BJ (cell line): ENCODE measurements at regions not wholly inside any gene's neighbourhood (a gene's known extent, or its start where the extent isn't known, plus 50 kb on each side); places are given as distances from the start of the nearest gene placed in this dataset.

Source experiments
- CTCF ChIA-PET: fragments of 350-600 bp; formaldehyde crosslinking; extraction: SDS; loops from one replicate; lab custom pipeline; 2021; ENCODE audit warnings: antibody characterized with exemption, inconsistent platforms; lab: Yijun Ruan, JAX
- POLR2A ChIA-PET: fragments of 300-600 bp; sonication (Branson Sonifier 250); formaldehyde crosslinking; extraction: SDS; loops from one replicate; lab custom pipeline; 2021; ENCODE audit warnings: antibody characterized with exemption; lab: Charles Lee
- DNase-seq: peaks from one replicate; pipeline ENCODE4 v3.0.0-alpha.2; 2011; ENCODE audit warnings: low read depth
- H3K27me3 ChIP-seq: 2 replicates; pipeline ENCODE4 v1.6.0; 2011; ENCODE audit warnings: low read length; ENCODE audit not compliant: control insufficient read depth, insufficient read depth
- H3K36me3 ChIP-seq: 2 replicates; pipeline ENCODE4 v1.5.1; 2011; ENCODE audit warnings: low read length; ENCODE audit not compliant: control insufficient read depth, insufficient read depth
- H3K4me3 ChIP-seq: 2 replicates; pipeline ENCODE4 v1.5.1; 2011; ENCODE audit warnings: low read depth, mild to moderate bottlenecking, control low read depth, low read length
- TF ChIP-seq, protein P1 (sequence below): IDR thresholded peaks from 2 replicates; pipeline ENCODE4 v1.5.1; 2011; ENCODE audit warnings: low read depth, mild to moderate bottlenecking, control low read depth, inconsistent platforms, low read length, moderate library complexity; ENCODE audit not compliant: insufficient read depth

DNA sequence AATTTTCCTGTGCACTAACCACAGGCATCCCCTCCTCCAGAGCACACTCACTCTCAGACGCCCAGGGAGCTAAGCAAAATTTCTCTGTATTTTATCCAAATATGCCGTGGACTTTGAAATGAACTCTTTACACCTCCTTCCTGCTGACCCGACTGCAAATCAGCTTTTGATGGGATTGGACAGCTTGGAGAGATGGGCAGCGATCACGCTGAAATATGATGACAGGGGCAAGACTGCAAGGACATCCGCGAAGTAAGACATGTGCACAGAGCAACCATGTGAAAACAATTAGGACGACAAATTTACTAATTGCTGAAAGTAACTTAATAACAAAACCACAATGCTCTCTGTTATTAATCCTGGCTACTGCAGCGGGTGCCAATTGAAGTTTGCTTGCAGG is 64.6 kb upstream of the CLDN14 start:
- H3K36me3 ChIP-seq: no peaks in the 10 kb centered on the region
- CTCF ChIA-PET: no interaction called here
- peaks cover 43% of the 10 kb centered on the region for H3K27me3 ChIP-seq
- no peak for DNase-seq
- POLR2A ChIA-PET: no interaction called here
- TF ChIP-seq, protein P1, sequence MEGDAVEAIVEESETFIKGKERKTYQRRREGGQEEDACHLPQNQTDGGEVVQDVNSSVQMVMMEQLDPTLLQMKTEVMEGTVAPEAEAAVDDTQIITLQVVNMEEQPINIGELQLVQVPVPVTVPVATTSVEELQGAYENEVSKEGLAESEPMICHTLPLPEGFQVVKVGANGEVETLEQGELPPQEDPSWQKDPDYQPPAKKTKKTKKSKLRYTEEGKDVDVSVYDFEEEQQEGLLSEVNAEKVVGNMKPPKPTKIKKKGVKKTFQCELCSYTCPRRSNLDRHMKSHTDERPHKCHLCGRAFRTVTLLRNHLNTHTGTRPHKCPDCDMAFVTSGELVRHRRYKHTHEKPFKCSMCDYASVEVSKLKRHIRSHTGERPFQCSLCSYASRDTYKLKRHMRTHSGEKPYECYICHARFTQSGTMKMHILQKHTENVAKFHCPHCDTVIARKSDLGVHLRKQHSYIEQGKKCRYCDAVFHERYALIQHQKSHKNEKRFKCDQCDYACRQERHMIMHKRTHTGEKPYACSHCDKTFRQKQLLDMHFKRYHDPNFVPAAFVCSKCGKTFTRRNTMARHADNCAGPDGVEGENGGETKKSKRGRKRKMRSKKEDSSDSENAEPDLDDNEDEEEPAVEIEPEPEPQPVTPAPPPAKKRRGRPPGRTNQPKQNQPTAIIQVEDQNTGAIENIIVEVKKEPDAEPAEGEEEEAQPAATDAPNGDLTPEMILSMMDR: no peak
- H3K4me3 ChIP-seq: no peak overlapping the region

DNA sequence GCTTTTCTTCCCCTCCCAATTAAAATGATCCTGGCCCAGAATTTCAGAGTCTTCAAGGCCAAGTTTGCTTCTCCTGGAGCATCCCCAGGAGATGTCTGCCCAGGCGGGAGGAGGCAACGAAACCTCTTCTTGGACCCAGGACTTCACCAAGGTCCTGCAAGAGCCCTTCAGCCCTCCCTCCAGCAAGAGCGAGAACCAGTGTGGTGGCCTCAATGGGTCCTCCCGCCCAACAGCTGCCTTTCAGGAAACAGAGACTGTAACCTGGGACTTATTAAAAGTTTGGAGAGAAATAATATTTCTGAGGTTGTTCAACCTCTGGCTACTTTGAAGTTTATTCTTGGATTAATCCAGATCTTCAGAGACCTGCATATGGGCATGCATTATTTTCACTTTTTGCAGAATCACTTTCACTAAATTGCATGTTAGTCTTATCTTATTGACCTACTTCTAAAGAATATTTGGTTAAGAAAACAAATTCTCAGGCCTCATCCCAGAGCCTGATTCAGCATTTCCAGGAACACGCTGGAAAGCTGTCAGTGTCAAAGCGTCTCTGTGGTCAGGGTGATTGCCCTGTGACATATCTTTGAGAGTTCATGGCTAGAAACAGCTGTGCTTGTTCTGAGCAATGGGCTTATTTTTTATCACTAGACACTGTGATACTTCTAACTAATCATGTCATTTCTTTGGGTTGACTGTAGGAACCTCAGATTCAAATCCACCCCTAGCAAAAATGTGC is 66.0 kb upstream of the CLDN14 start:
- DNase-seq: no peak

DNA sequence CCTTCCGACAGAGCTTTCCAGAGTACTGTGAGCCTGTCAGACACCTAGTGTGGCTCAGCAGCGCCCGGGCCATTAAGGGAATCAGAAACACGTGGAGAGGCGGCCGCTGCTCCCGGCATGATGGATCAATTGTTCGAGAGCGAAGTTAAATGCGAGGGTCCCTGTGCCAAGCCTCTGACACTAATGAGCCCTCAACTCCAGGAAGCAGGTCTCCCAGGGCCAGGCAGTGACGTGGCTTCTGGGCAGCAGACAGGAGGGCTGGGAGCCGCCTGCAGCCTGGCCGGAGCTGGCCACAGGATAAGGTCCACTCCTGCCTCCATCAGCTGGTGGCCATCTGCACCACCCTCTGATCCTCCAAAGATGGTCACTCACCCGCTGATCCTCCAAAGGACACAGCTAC is 67.5 kb upstream of the CLDN14 start:
- no peak for DNase-seq
- CTCF ChIA-PET: interaction anchor here (0.9 kb wide), 2 partner anchors 14 to 380 kb away, joined by 3 to 5 read pairs; no protein-coding TSS in a partner anchor
- no peak overlapping the region for H3K4me3 ChIP-seq
- H3K36me3 ChIP-seq: no peaks in the 10 kb centered on the region
- POLR2A ChIA-PET: no interaction called here
- H3K27me3 ChIP-seq: peaks cover 39% of the 10 kb centered on the region
- TF ChIP-seq, protein P1: no peak

More for the DNA sequence above, 66.0 kb upstream of the CLDN14 start:
- TF ChIP-seq, protein P1: no peak
- ChIA-PET CTCF (no interaction called here), POLR2A (no interaction called here)
- no peak overlapping the region for H3K4me3 ChIP-seq
- H3K27me3 ChIP-seq: peaks cover 44% of the 10 kb centered on the region
- no peaks in the 10 kb centered on the region for H3K36me3 ChIP-seq

DNA sequence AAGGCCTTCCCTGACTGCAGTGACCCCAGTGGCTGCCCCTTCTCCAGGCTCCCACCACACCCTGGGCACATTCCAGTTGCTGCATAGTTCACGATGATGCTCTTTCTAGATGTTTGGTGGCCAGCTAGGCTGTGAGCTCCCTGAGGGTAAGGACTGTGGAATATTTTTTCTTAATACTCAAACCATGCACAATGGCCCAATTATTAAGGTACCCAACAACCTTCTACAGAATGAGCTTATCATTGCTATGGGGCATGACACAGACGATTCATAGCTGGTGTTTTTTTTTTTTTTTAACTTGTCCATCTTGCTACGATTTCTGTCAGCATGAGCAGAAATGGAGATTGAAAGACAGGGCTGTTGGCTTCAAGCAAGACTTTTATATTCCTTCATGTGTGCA is 68.9 kb upstream of the CLDN14 start:
- POLR2A ChIA-PET: no interaction called here

DNA sequence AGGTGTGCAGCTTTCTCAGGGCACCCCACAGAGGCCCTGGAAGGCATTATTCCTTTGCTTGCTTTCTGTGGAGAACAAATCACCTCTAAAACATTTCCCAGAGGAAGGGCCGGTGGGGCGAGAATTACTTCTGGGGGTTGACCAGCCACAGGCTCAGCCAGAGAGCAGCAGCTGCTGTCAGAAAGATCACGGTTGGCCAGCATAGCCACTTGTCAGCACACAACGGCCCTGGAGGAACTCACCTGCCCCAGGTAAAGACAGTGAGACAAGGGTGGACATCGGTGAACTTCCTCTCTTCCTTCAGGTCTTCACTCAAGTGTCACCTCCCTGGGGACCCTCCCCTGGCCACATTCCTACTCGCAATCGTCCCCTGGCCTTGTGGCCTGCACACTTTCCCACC is 69.5 kb upstream of the CLDN14 start:
- H3K27me3 ChIP-seq: peaks cover 24% of the 10 kb centered on the region
- no peaks in the 10 kb centered on the region for H3K36me3 ChIP-seq
- H3K4me3 ChIP-seq: no peak overlapping the region
- CTCF ChIA-PET: no interaction called here
- DNase-seq: no peak
- POLR2A ChIA-PET: no interaction called here
- TF ChIP-seq, protein P1: no peak

More for the DNA sequence above, 68.9 kb upstream of the CLDN14 start:
- no peaks in the 10 kb centered on the region for H3K36me3 ChIP-seq
- no peak for DNase-seq
- CTCF ChIA-PET: no interaction called here
- H3K27me3 ChIP-seq: peaks cover 30% of the 10 kb centered on the region
- no peak overlapping the region for H3K4me3 ChIP-seq
- TF ChIP-seq, protein P1: no peak
